Loucy (cell line): ENCODE measurements at regions not wholly inside any gene's neighbourhood (a gene's known extent, or its start where the extent isn't known, plus 50 kb on each side); places are given as distances from the start of the nearest gene placed in this dataset.
"Not testable (repeated sequence)": the region's sequence is repeated elsewhere in the genome, so short reads cannot be mapped to it uniquely, and the experiment has no call there.

Experiments
- H2AFZ ChIP-seq: fragments of 200-600 bp; sonication (generic); 2 replicates; pipeline ENCODE4 v1.6.0; 2016; ENCODE audit warnings: antibody characterized with exemption, mild to moderate bottlenecking, low read length, moderate library complexity
- H3F3A ChIP-seq: fragments of 200-600 bp; 2 replicates; pipeline ENCODE4 v1.6.0; 2016; ENCODE audit warnings: antibody characterized with exemption, low read depth, mild to moderate bottlenecking
- H3K27me3 ChIP-seq: fragments of 200-600 bp; sonication (generic); 2 replicates; pipeline ENCODE4 v1.6.1; 2014; ENCODE audit warnings: low read length, mild to moderate bottlenecking; ENCODE audit not compliant: insufficient read depth, poor library complexity, severe bottlenecking
- H3K36me3 ChIP-seq: fragments of 200-600 bp; sonication (generic); 2 replicates; pipeline ENCODE4 v1.6.1; 2016; ENCODE audit warnings: low read length; ENCODE audit not compliant: insufficient read depth
- H3K4me1 ChIP-seq: fragments of 200-600 bp; sonication (generic); 2 replicates; pipeline ENCODE4 v1.5.1; 2014; ENCODE audit warnings: low read length, mild to moderate bottlenecking; ENCODE audit not compliant: insufficient read depth, poor library complexity, severe bottlenecking
- H3K4me2 ChIP-seq: fragments of 200-600 bp; sonication (generic); 2 replicates; pipeline ENCODE4 v1.6.0; 2014; ENCODE audit warnings: antibody characterized with exemption, low read length, low read depth, mild to moderate bottlenecking; ENCODE audit not compliant: poor library complexity, severe bottlenecking
- H3K4me3 ChIP-seq: fragments of 200-600 bp; sonication (generic); 2 replicates; pipeline ENCODE4 v1.5.1; 2014; ENCODE audit warnings: low read length, mild to moderate bottlenecking, mixed read lengths; ENCODE audit not compliant: poor library complexity, severe bottlenecking
- H3K79me2 ChIP-seq: fragments of 200-600 bp; sonication (generic); 2 replicates; pipeline ENCODE4 v1.6.1; 2014; ENCODE audit warnings: low read length; ENCODE audit not compliant: insufficient read depth
- H3K9ac ChIP-seq: fragments of 200-600 bp; sonication (generic); 2 replicates; pipeline ENCODE4 v1.6.0; 2014; ENCODE audit warnings: mild to moderate bottlenecking, low read depth, low read length, moderate library complexity; ENCODE audit not compliant: poor library complexity, severe bottlenecking
- H3K9me2 ChIP-seq: fragments of 200-600 bp; sonication (generic); replicated peaks from 2 replicates; pipeline ENCODE4 v1.6.1; 2016; ENCODE audit warnings: low read depth, low read length, mixed read lengths
- H3K9me3 ChIP-seq: fragments of 200-600 bp; sonication (generic); 2 replicates; pipeline ENCODE4 v1.6.1; 2014; ENCODE audit warnings: mild to moderate bottlenecking, antibody characterized with exemption, low read length, low read depth; ENCODE audit not compliant: insufficient read depth
- H4K20me1 ChIP-seq: fragments of 200-600 bp; sonication (generic); 2 replicates; pipeline ENCODE4 v1.6.0; 2014; ENCODE audit warnings: antibody characterized with exemption, low read length, mild to moderate bottlenecking; ENCODE audit not compliant: insufficient read depth, poor library complexity, severe bottlenecking
- CTCF ChIP-seq: fragments of 200-600 bp; sonication (generic); conservative IDR thresholded peaks from 2 replicates; pipeline ENCODE4 v1.5.1; 2014; ENCODE audit warnings: mild to moderate bottlenecking, antibody characterized with exemption, low read length
- EZH2phosphoT487 ChIP-seq: fragments of 200-600 bp; IDR thresholded peaks from 2 replicates; pipeline ENCODE4 v1.6.1; 2018; ENCODE audit warnings: antibody characterized with exemption, mild to moderate bottlenecking, moderate library complexity, borderline replicate concordance

GRCh38 chr6:144955859-144956258, 670.7 kb downstream of the UTRN start:
- no peak overlapping the region for H3K9ac ChIP-seq
- H3K9me3 ChIP-seq: no peaks in the 10 kb centered on the region
- H3K27me3 ChIP-seq: no peaks in the 10 kb centered on the region
- H3K4me2 ChIP-seq: no peak overlapping the region
- no peaks in the 10 kb centered on the region for H4K20me1 ChIP-seq
- H3K4me1 ChIP-seq: no peaks in the 10 kb centered on the region
- no peaks in the 10 kb centered on the region for H3K36me3 ChIP-seq
- no peaks in the 10 kb centered on the region for H3K79me2 ChIP-seq
- no peaks in the 10 kb centered on the region for H3F3A ChIP-seq
- no peak overlapping the region for H2AFZ ChIP-seq
- H3K9me2 ChIP-seq: no peaks in the 10 kb centered on the region
- no peak for TF ChIP-seq EZH2phosphoT487
- TF ChIP-seq CTCF: no peak
- H3K4me3 ChIP-seq: no peak overlapping the region

DNA sequence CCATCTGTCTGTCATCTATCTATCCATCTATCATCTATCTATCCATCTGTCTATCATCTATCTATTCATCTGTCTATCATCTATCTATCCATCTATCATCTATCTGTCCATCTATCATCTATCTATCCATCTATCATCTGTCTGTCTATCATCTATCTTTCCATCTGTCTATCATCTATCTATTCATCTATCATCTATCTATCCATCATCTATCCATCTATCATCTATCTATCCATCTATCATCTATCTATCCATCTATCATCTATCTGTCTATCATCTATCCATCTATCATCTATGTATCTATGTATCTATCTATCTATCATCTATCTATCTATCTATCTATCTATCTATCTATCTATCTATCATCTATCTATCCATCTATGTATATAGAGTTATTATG, 671.6 kb downstream of the UTRN start:
- not testable (repeated sequence) for H3K4me2 ChIP-seq, H3K9me3 ChIP-seq, H4K20me1 ChIP-seq, H3F3A ChIP-seq, H2AFZ ChIP-seq, H3K4me1 ChIP-seq, H3K79me2 ChIP-seq, H3K4me3 ChIP-seq, H3K9me2 ChIP-seq, H3K9ac ChIP-seq, H3K36me3 ChIP-seq, H3K27me3 ChIP-seq

DNA sequence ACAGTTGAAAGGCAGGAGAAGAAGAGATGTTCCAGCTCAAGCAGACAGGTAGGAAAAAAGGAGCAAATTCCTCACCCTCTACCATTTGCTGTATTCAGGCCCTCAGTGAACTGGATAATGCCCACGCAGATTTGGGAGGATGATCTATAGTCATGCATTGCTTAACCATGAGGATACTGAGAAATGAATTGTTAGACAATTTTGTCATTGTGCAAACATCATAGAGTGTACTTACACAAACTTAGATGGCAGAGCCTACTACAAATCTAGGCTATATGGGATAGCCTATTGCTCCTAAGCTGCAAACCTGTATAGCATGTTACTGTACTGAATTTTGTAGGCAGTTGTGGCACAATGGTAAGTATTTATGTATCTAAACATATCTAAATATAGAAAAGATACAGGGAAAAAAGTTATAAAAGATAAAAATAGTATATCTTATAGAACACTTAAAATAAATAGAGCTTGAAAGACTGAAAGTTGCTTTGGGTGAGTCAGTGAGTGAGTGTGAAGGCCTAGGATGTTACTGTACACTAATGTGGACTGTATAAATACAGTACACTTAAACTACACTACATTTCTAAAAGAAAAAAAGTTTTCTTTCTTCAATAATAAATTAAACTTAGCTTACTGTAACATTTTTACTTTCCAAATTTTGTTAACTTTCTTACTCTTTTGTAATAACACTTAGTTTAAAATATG, 672.3 kb downstream of the UTRN start:
- Histone ChIP-seq H3K27me3 (no peaks in the 10 kb centered on the region), H3K9me3 (no peaks in the 10 kb centered on the region), H3F3A (no peaks in the 10 kb centered on the region), H3K36me3 (no peaks in the 10 kb centered on the region), H2AFZ (no peak overlapping the region), H3K9ac (no peak overlapping the region), H4K20me1 (no peaks in the 10 kb centered on the region), H3K4me2 (no peak overlapping the region), H3K4me3 (no peak overlapping the region), H3K79me2 (no peaks in the 10 kb centered on the region), H3K4me1 (no peaks in the 10 kb centered on the region), H3K9me2 (no peaks in the 10 kb centered on the region)
- TF ChIP-seq CTCF (no peak), EZH2phosphoT487 (no peak)

DNA sequence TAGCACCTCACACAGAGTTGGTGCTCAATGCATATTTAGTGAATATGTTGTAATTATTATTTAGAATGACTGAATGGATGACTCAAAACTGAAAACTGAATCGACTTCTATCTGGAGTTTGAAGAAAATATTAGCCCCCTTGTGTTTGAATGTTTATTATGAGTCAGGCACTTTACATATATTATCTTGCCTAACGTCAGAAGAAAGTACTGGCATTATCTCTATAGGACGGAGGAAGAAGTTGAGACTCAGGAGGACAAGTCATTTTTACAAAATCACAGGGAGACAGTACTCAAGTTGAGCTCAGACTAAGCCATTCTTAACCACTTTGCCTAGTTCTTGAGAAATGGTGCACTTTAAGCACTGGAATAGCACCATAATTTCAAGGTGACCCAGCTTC, 684.0 kb downstream of the UTRN start:
- Histone ChIP-seq H3K27me3 (no peaks in the 10 kb centered on the region), H4K20me1 (no peaks in the 10 kb centered on the region), H3K9me3 (no peaks in the 10 kb centered on the region), H3K9ac (no peak overlapping the region), H3K4me2 (no peak overlapping the region), H3K9me2 (no peaks in the 10 kb centered on the region), H2AFZ (no peak overlapping the region), H3K79me2 (no peaks in the 10 kb centered on the region), H3K36me3 (no peaks in the 10 kb centered on the region), H3F3A (no peaks in the 10 kb centered on the region), H3K4me3 (no peak overlapping the region), H3K4me1 (no peaks in the 10 kb centered on the region)
- TF ChIP-seq EZH2phosphoT487: no peak
